Endothelial cell (in vitro differentiated cells): ENCODE measurements at regions not wholly inside any gene's neighbourhood (a gene's known extent, or its start where the extent isn't known, plus 50 kb on each side); places are given as distances from the start of the nearest gene placed in this dataset.
A peak's percentile ranks its signal among the peaks of the same experiment; 100 is the strongest.

Source experiments
- DNase-seq: peaks from one replicate; pipeline ENCODE4 v3.0.0; 2021; ENCODE audit warnings: low spot score
- H3K27ac Mint-ChIP-seq: one replicate; pipeline ENCODE4 v1.8.0; 2021; ENCODE audit warnings: mixed read lengths, inconsistent platforms; ENCODE audit not compliant: unreplicated experiment
- H3K27me3 Mint-ChIP-seq: one replicate; pipeline ENCODE4 v1.8.0; 2021; ENCODE audit warnings: mild to moderate bottlenecking, moderate library complexity, mixed read lengths, inconsistent platforms; ENCODE audit not compliant: unreplicated experiment
- H3K36me3 Mint-ChIP-seq: one replicate; pipeline ENCODE4 v1.8.0; 2021; ENCODE audit warnings: mild to moderate bottlenecking, low read depth, mixed read lengths, inconsistent platforms; ENCODE audit not compliant: unreplicated experiment
- H3K4me1 Mint-ChIP-seq: one replicate; pipeline ENCODE4 v1.8.0; 2021; ENCODE audit warnings: mild to moderate bottlenecking, mixed read lengths, inconsistent platforms; ENCODE audit not compliant: unreplicated experiment
- H3K4me3 Mint-ChIP-seq: one replicate; pipeline ENCODE4 v1.8.0; 2021; ENCODE audit warnings: mild to moderate bottlenecking, mixed read lengths, inconsistent platforms; ENCODE audit not compliant: unreplicated experiment
- H3K9me3 Mint-ChIP-seq: one replicate; pipeline ENCODE4 v1.8.0; 2021; ENCODE audit warnings: mixed read lengths, inconsistent platforms; ENCODE audit not compliant: unreplicated experiment
- CTCF ChIP-seq: fragments of 200-600 bp; sonication (generic); IDR thresholded peaks from one replicate; pipeline ENCODE4 v1.5.0; 2021; ENCODE audit warnings: antibody characterized with exemption; ENCODE audit not compliant: unreplicated experiment

- H3K9me3 Mint-ChIP-seq, result no peaks in the 10 kb centered on the region
- no peak for DNase-seq
- H3K36me3 Mint-ChIP-seq, result no peaks in the 10 kb centered on the region
- H3K4me3 Mint-ChIP-seq, result no peak overlapping the region
- no peak for TF ChIP-seq CTCF
- peaks cover 14% of the 10 kb centered on the region for H3K4me1 Mint-ChIP-seq
- H3K27me3 Mint-ChIP-seq, result no peaks in the 10 kb centered on the region
- peak overlapping the region; percentile 39 for H3K27ac Mint-ChIP-seq
These were observed 99.9 kb downstream of the PLK2 start for GRCh38 chr5:58359981-58360380.

GRCh38 chr5:58358501-58359178, 101.2 kb downstream of the PLK2 start:
- peaks cover 14% of the 10 kb centered on the region for H3K4me1 Mint-ChIP-seq
- no peaks in the 10 kb centered on the region for H3K27me3 Mint-ChIP-seq
- no peak for DNase-seq
- no peak for TF ChIP-seq CTCF
- H3K4me3 Mint-ChIP-seq, result no peak overlapping the region
- H3K9me3 Mint-ChIP-seq, result no peaks in the 10 kb centered on the region
- H3K27ac Mint-ChIP-seq, result no peak overlapping the region
- H3K36me3 Mint-ChIP-seq, result no peaks in the 10 kb centered on the region

GRCh38 chr5:58357799-58358500, 101.9 kb downstream of the PLK2 start:
- no peak for TF ChIP-seq CTCF
- Mint-ChIP-seq H3K27me3 (no peaks in the 10 kb centered on the region), H3K9me3 (no peaks in the 10 kb centered on the region), H3K4me1 (peaks cover 14% of the 10 kb centered on the region), H3K4me3 (no peak overlapping the region), H3K36me3 (no peaks in the 10 kb centered on the region), H3K27ac (no peak overlapping the region)
- no peak for DNase-seq

GRCh38 chr5:58357121-58357520, 102.8 kb downstream of the PLK2 start:
- Mint-ChIP-seq H3K9me3 (no peaks in the 10 kb centered on the region), H3K4me1 (peaks cover 14% of the 10 kb centered on the region), H3K27me3 (no peaks in the 10 kb centered on the region), H3K36me3 (no peaks in the 10 kb centered on the region), H3K27ac (no peak overlapping the region), H3K4me3 (no peak overlapping the region)
- TF ChIP-seq CTCF, result no peak
- DNase-seq, result no peak

- no peaks in the 10 kb centered on the region for H3K27me3 Mint-ChIP-seq
These were observed 103.2 kb downstream of the PLK2 start for GRCh38 chr5:58356662-58357061.

More at GRCh38 chr5:58356662-58357061, 103.2 kb downstream of the PLK2 start:
- no peaks in the 10 kb centered on the region for H3K36me3 Mint-ChIP-seq
- no peak for DNase-seq
- peaks cover 14% of the 10 kb centered on the region for H3K4me1 Mint-ChIP-seq
- no peak overlapping the region for H3K4me3 Mint-ChIP-seq
- no peak overlapping the region for H3K27ac Mint-ChIP-seq
- TF ChIP-seq CTCF, result no peak
- no peaks in the 10 kb centered on the region for H3K9me3 Mint-ChIP-seq
